HG03280 (cell line): ENCODE measurements at regions not wholly inside any gene's neighbourhood (a gene's known extent, or its start where the extent isn't known, plus 50 kb on each side); places are given as distances from the start of the nearest gene placed in this dataset.
"Not testable (repeated sequence)": the region's sequence is repeated elsewhere in the genome, so short reads cannot be mapped to it uniquely, and the experiment has no call there.

Source experiments
- ATAC-seq: cut with Tn5 transposase; IDR thresholded peaks from one replicate; pipeline ENCODE4 v1.9.1; 2021; ENCODE audit warnings: mild to moderate bottlenecking, moderate library complexity; ENCODE audit not compliant: unreplicated experiment

DNA sequence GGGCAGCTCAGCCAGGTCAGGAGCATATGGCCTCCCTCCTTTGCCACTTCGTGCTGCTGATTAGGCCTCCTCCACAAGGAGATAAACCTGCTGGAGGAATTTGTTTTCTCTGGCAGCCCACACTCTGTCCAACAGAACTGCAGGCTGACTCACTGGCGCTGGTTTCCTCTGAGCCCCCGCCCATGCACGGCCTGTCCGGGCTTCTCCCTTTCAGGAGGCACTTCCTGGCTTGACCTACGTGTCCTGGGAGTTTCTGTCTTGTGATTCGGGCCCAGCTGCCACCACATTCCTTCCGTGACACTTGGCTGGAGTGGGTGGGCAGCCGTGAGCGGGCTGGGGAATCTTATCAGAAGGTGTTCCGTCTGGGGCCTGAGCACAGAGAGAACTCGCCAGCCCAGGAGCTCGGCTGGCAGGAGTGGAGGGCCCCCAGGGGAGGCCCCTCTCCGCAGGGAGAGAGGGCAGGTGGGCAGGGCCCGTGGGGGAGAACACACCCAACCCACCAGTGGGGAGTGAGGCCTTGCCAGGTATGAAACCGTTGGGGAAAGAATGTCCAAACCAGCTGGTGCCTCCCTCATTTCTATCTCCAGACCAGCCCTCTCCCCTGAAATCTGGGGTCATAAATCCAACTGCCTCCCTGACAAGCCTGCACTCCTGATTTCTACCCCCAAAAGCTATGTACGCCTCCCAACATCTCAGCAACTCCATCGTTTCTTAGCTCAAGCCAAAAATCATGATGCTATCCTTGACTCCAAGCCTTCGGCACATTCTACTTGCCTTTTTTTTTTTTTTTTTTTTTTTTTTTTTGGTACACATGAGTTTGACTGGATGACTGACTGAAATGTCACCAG is 110.6 kb upstream of the MEF2A start:
- ATAC-seq: no peak

DNA sequence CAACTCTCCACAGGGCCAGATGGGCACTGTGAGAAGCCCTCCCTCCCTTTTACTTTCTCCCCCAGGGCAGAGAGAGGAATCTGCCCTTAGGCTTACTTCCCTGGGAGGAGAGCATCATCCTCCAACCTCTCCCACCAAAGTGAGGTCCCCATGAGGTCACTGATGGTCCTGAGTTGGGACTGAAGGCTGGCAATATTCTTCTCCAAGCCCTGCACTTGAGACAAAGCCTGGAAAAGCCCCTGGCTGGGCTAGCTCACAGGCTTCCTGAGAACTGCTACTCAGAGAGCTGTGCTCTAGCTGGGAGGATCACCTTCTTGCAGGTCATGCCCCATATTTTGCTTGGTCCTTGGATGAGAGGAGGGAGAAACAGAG is 110.0 kb upstream of the MEF2A start:
- no peak for ATAC-seq

DNA sequence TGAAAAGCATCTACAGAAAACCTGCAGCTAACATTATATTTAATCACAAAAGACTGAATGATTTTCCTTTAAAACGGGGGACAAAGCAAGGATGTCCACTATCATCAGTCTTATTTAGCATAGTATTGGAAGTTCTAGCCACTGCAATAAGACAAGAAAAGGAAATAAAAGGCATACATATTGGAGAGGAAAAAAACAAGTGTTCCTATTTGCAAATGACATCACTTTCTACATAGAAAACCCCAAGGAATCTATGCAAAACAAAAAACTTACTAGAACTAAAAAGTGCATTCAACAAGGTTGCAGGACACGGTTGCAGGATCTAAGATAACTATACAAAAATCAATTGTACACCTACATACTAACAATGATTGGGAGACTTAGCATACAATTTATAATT is 101.6 kb upstream of the MEF2A start:
- no peak for ATAC-seq

DNA sequence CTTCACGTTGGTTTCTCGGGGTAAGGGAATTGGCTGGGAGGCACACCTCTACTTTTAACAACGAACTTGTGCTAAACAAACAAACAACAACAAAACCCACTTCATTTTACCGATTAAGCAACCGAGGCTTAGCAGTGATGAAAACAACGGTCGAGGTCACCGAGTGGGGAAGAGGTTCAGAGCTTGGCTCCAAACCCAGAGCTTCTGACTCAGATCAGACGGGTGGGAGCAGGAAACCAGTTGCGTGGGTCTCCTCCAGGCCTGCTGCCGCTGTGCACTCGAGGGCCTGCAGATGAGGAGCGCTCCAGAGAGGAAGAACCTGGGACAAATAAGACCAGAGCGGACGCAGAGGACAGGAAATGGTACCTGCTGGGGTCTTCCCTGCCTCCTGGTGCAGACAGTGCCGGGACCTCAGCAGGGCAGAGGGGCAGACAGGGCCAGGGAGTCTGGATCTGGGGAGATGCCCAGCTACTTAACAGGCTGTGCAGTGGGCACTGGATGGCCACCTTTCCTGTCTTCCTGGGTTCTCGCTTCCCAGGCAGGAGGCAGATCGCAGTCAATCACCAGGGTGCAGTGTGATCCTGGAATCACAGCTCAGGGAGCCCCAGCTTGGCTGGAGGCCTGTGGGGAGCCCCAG is 99.0 kb upstream of the MEF2A start:
- no peak for ATAC-seq

DNA sequence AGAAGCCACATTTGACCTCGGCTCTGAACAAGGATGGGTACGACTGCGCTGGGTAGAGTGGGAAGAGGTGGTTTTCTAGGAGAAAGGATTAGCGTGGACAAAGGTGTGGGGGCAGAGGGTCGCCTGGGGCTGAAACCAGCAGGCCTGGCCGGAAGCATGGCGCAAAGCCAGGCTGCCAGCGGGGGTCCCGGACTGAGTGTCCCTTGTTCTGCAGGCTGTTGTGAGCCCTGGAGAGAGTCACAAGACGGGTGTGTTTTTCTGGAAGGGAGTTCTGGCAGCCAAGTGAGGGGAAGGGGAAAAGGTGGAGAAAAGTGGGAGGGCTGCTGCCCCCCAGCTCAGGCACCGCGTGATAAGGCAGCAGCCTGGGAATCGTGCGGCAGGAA is 98.5 kb upstream of the MEF2A start:
- no peak for ATAC-seq

DNA sequence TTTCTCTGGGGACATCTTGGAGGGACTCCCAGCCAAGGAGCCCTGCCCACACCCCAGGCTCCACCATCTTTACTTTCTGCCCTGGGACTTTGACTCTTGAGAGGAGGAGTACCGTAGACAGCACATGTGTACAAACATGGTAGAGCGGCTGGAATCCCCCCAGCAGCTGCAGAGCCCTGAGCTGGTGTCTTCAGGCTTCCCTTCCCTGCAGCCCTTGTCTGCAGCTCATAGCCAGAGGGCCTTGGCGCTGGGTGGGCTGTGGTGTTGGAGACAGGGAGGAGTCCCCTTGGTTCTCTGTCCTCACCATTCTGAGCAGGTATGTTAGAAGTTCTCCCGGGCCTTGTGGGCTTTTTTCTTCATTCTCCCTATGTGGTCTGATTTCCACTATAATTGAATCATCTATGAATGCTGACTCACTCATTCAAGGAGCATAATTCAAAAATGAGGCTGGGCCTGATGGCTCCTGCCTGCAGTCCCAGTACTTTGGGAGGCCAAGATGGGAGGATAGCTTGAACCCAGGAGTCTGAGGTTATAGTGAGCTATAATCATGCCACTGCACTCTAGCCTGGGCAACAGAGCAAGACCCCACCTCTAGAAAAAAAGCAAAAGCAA is 97.8 kb upstream of the MEF2A start:
- no peak for ATAC-seq

DNA sequence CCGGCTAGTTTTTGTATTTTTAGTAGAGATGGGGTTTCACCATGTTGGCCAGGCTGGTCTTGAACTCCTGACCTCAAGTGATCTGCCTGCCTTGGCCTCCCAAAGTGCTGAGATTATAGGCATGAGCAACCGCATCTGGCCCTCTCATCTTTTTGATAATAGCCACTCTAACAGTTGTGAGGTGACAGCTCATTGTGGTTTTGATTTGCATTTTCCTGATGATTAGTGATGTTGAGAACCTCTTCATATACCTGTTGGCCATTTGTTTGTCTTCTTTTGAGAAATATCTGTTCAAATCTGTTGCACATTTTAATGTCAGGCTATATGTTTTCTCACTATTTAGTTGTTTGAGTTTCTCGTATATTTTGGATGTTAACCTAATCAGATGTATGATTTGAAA is 95.6 kb upstream of the MEF2A start:
- ATAC-seq: not testable (repeated sequence)

DNA sequence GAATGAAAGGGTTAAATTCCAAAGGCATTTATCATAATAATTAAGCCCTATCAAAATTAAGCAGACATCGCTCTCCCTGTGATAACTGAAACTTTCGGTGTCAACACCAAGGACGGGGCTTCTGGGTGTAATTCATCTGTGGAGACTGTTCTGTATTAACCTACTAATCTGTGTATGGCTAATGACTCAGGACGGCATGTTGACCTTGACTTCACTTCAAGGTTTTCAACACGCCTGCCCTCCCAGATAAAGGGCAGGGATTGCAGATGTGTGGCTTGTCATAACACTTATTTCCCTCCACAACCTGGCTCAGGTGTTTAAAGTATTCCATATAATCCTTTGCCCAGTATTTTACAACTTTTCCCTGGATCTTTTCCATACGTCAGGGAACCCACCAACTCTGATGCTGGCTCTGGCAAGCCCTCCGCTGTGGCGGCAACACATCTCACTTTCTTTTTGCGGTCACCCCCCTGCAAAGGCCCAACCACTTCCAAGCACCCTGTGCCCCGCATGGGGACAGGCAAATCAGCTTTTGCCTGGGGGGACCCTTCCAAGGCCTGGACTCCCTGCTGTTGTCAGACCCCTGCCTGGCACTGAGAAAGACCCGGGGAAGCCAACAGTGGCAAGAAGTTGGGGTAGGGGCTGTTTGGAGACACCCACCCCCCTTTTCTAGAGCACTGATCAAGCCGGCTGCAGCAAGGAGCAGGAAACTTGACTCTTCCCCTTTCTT is 93.2 kb upstream of the MEF2A start:
- ATAC-seq: no peak

DNA sequence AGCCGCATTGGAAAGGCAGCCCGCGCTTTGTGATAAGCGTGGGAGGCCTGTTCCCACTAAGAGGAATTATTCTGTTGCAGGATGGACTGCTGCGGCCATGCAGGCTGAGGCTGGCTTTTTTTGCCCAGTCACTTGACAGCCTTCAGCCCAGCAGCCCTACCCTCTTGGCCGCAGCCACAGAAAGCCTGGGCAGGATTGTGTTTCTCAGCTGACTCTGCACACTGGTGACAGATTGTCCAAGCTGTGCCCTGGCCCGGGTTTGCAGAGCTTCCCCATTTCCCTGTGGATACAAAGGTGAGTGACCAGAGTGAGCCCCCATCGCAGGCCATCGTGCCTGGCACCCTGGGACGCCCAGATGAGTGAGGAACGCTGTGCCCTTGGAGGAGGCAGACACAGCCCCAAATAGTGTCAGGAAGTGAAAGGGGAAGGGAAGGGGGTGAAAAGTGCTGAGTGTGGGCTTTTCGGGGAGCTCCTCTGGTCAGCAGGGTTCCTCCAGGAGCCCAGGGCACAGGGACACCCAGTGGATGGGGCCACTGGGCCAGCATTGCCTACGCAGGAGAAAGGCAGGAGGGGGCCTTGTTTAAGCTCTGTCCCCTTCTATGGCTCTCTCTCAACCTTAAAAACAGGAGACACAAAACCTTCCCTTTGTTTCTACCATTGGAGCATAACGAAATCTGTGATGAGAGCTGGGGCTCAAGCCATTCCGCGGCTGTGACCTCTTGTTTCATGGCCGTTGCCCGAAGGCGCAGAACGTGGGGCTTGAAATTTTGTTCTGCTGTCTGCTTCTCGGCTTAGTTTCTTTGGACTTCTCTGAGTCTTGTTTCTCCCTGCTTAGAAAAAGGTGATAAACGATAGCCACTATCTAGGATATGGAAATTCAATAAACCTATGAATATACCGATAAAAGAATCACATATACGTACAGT is 91.5 kb upstream of the MEF2A start:
- no peak for ATAC-seq

DNA sequence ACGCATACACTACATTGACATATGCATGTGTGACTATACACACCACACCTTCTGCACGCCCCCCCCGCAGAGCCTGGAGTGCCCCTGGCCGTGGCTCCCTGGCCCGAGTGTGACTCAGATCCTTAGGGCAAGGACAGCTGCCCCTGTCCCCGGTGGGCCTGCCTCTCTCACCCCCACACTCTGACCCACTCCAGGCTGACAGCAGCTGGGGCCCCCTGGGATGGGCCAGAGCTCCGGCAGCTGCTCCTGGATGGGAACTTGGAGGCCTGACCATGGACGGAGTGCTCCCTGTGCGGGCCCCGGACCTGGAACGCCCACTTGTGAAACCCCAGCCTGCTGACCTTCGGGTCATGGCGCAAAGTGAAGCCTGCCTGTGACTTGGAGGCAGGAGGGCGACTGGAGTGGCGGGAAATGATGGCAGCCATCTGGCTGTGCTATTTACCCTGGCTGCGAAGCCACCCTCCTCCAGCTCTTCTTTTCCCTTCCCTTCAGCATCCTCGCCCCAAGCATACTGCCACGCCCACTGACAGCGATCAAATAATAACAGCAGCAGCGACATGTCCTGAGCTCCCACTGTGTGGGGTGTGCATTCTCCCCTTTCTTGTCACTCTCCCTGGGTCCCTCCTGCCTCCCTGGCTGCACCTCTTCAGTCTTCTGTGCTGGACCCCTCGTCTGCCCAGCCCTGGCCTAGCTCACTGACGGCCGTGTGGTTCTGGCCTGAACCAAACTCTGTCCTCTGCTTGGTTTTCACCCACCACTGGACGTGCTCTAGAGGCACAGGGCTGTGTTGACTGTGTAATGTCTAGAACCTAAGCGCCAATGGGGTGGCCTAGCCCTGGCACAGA is 90.7 kb upstream of the MEF2A start:
- ATAC-seq: no peak

DNA sequence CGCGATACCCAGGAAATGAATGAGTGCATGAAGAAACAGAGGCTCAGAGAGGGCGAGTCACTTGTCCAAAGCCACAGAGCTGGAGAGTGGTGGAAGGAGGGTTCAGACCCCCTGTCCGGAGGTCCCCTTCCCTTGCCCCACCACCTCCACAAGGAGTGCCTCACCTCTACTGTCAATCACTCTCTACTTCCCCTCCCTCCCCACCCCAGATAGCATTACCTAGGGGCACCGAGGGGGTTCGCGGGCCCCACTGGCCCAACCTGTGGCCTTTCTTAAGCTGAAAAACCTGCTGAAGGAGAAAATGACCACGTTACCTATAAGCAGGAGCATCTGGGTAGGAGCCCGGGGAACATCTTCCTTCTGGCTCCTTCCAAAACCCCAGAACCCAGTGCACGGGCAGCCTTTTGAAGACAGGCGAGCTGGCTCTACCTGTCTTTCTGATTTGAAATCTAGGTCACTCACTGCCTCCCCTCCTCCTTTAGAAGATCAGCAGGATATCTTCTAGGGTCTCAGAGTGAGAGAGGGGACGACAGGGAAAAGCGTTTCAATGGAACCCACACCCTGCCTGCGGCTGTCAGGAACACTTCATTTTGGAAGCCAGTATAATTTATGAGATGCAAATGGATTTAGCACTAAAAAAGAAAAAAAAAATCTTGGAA is 89.9 kb upstream of the MEF2A start:
- ATAC-seq: no peak

DNA sequence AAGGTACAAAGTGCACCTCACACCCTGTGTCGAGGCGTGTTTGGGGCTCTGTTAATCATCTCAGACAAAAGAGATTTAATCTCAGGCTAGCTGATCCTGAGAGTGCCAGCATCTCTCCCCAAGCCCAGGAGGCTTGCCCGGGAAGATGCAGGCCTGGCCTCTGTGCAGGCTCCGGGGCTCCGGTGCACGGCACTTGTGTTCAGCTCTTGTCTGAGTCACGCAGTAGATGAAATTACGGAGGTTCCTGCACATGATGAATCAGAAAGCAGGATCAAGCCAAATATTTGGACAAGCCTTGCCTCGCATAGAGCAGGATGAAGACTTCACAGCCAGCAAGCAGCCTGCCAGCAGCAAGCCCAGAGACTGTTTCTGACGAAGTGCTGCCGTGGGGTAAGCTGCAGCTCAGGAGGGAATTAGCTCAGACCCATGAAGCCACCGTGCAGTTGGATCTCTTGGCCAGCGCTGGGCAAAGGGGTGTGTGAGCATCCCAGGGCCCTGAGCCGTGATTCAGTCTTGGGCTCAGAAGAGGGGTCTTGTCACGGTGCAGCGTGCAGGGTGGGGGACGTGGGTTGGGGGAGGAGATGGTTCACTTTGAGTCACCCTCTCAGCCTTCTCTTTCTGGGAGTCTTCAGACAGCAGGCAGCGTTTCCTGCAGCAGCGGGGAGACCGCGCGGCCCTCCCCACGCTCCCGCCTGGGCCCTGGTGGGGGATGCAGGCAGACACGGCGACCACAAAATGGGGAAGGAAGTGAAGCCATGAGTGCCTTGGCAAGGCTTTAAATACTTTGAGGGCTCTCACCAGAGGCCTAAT is 89.2 kb upstream of the MEF2A start:
- ATAC-seq: no peak

DNA sequence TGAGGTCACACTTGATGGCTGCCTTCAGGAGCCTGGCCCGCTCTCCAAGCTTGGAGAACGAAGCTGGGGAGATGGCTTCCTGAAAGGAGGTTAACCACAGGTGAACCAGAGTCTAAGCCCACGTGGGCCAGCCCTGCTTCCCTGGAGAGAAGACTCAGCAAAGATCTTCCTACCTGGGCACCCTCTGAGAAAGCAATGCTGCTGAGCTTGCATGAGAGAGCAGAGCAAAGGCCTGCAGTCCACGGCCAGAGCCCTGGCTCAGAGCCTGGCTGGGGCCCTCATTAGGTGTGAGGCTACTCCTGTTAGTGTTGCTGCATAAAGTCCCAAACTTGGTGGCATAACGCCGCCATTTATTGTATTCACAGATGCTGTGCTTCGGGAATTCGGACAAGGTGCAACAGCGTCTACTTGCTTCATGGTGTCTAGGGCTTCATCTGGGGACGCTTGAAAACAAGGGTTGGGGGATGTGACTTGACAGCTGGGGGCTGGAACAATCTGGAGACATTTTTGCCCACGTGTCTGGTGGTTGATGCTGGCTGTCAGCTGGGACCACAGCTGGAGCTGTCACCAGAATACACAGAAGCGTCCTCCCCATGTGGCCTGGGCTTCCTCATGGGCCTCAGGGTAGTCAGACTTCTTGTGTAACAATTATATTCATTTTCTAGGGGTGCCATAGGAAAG is 87.9 kb upstream of the MEF2A start:
- ATAC-seq: no peak

DNA sequence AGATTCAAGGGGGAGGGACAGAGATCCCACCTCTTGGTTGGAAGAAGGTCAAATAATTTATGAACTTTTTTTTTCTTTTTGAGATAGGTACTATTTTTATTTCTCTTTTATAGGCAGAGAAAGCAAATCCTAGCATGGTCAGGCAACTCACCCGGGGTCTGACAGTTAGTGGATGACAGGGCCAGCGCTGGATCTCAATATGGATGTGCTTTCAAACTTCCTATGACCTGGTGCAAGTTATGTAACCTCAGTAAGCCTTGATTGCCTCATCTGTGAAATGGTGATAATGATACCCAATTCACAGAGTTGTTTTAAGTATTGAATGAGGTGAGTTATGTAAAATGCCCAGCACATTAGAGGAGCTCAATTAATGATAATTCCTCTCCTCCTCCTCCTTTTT is 86.8 kb upstream of the MEF2A start:
- ATAC-seq: no peak

DNA sequence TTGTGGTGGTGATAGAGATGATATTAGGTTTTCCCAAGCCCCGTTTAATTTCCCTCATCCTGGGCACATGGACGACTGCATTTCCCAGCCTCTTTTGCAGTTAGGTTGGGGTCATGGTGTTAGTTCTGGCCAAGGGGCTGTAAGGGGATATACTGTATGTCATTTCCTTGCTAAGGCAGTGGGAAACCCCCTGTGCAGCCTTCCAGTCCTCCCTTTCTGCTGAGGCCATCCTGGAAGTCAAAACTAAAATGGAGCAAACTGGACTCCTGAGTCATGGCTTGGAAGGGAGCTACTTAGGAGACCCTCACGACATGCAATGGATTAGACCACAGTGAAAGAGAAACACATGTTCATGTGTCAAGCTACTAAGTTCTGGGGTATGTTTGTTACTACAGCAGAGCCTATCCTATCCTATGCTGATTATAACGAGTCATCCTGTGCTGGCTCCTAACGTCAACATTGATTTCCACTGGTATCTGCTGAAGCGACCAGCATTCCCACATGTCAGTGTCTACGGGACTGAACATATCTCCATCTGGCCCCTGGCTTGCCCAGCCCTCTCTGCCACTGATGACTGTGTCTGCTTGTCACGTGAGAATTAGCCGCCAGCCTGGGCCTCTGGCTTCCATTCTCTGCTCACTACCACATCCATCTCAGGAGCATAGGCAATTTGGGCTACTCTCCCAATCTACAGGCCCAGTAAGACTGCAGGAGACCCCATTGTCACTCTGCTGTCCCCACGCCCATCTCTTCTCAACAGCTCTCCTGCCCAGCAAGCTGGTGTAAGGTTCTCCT is 85.6 kb upstream of the MEF2A start:
- no peak for ATAC-seq

DNA sequence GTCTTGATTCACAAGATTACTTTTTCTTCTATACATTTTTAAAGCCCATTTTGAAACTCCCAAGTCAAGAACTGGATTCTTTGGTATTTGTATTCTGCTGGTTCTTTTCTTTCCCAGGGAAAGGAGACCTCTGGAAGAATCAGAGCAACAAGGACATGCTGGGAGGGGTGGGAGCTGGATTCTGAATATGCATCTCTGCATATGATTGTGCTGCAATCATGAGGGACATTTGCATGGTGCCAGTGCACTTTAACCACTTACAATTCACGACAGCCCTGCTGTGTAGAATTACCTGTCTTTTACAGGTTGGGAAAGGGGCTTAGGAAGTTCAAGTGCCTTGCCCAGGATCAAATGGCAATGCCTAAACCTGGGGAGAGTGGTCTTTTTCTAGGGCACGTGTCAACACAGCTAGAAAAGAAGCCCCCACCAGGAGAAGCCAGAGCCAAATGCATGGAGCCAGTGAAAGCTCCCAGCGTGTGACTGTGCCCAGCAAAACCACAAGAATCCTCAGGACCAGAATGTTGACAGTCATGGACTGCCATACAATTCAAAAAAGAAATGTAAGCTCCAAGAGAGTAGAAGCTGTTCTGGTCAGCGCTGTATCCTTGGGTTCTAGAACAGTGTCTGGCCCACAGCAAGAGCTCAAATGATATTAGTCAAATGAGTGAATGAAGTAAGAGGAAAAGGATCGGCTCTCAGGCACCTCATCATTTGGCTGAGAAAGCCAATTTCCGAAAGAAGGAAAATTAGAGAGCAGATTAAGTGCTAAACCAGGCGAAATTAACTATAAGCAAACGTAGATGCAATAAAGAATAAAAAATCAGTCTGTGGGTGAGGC is 84.5 kb upstream of the MEF2A start:
- ATAC-seq: no peak
